CD4-positive, alpha-beta T cell treated with Interleukin-4 for 1 hour (primary cell): ENCODE measurements at regions not wholly inside any gene's neighbourhood (a gene's known extent, or its start where the extent isn't known, plus 50 kb on each side); places are given as distances from the start of the nearest gene placed in this dataset.

Source experiments
- DNase-seq, 2 donors: peaks; one replicate each; pipeline ENCODE4 v3.0.0-alpha.2; 2020 to 2022

DNA sequence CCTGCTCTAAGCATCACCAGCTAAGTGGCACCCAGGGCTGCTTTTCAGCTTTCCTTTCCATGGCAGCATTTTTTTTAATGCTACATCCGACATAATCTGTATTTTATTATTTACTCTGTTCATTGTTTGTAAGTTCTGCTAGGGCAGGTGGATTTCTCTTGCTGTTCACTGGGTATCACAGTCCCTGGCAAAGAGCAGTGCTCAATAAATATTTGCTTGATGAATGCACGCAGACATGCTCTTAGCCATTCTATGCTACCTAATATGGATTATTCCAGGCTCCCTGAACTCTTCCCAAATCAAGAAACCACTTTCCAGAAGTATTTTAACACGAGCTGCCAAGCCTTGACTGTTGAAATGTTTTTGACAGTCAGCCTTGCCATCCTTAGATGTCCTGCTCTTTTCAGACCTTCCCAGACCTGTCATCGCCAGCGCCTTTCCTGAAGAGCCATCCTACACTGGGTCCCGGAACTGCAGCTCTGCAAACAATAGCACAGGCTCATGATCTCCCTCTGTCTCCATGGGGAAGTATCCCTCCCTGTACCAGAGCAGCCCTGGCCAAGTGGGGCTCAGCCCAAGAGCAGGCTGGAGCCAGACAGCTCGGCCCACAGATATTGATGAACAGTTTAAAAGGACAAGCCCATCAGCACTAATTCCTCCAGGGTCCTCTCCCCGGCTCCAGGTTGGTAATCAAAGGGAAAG is 136.5 kb upstream of the CDH4 start:
- DNase-seq: no peak

DNA sequence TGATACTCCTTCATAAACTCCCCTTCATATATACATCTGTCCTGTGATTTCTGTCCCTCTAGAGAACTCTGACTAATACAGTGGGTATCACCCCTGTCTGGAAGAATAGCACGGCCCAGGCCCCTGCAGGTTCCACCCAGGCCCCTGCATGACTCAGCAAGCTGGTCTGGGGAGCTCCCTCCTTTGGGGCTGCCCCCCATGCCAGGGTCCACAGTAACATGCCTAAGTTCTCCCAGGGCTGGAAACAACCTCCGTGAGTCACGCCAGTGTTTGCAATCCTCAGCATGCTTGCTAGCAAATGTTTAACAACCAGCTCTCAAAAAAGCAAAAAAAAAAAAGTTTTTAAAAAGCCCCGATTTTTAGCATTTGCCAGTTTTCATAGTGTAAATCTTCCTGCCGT is 134.3 kb upstream of the CDH4 start:
- no peak for DNase-seq

DNA sequence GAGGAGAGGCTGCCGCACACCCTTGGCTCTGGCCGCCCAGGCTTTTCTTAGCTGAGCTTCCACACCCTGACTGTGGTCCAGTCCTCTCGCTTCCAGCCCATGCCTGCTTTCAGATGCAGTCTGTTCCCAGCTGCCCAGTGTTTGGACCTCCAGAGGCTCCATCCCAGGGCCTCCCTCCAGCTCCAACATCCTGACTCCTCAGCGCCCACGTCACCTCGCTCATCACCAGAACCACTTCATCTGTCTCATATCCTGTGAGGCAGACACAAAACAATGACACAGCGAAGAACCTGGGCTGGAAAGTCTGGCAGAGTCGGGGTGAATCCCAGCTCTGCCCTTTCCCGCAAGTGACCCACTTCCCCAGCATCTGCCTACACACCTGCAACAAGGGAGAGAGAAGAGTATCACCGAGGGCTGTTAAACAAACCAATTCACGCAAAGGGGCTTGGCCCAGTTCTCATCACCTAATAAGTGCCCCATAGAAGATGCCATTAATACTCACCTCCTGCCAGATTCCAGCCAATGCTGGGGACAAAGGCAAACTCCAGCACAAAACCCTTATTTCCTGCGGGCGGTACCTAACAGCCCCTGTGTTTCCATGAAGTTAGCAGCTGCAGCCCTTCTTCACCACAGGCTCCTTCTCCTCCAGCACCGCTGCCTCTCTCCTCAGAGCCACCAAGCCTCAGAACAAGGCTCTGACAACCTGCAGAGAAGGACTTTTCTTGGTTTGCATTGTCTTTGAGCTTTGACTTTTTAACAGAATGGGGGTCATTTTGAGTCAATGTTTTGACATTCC is 133.4 kb upstream of the CDH4 start:
- no peak for DNase-seq

DNA sequence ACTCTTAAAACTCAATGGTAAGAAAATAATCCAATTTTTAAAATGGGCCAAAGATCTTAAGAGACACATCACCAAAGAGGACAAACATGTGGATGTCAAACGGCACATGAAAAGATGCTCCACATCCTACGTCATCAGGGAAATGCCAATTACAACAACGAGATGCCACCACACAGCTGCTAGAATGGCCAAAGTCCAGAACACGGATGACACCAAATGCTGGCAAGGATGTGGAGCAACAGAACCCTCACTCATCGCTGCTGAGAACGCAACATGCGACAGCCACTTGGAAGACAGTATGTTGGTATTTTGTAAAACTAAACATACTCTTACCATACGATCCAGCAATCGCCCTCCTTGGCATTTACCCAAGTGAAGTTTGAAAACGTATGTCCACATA is 132.8 kb upstream of the CDH4 start:
- no peak for DNase-seq

DNA sequence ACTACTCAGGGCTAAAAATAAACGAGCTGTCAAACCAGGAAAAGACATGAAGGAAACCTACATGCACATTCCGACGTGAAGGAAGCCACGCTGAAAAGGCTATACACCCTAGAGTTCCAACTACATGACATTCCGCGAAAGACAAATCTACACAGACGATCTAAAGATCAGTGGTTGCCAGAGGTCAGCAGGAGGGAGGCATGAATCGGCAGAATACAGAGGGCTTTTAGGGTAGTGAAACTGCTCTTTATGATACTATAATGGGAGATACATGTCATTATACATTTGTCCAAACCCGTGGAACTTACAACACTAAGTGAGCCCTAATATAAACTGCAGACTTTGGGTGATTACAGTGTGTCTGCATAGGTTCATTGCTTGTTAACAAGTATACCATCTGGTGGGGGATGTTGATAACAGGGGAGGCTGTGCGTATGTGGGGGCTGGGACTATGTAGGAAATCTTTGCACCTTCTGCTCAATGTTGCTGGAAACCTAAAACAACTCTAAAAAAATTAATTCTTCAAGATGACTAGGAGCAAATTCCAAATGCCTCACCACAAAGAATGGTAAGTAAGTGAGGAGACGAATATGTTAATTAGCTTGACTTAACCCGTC is 132.2 kb upstream of the CDH4 start:
- no peak for DNase-seq

DNA sequence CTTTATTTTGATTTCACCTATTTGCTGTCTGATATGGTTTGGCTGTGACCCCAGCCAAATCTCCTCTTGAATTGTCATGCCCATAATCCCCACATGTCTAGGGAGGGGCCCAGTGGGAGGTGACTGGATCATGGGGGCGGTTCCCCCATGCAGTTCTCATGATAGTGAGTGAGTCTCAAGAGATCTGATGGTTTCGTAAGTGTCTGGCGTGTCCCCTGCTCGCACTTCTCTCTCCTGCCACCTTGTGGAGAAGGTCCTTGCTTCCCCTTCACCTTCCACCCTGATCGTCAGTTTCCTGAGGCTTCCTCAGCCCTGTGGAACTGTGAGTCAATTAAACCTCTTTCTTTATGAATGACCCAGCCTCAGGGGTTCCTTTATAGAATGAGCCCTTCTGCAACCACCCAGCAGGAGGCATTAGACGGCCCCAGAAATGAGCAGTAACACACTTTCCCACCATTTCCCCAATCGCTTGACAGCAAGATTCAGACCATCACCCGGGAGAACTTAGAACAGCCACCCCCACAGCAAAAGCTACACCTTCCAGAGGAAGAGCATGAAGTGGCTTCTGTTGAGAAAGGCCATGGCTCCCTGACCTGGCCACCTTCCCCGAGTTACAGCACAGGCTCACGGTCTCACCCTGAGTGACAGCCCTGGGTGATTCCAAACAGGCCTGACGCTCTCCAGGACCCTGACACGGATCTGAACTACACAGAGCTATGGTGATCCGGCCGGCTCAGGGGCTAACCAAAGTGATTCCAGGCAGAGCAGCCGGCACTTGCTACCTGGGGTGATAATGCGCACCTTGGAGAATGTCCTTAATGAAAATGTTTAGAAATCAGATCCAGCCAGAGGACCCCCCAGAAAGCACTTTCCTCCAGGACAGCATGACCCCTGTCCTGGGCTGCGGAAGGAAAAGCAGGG is 131.2 kb upstream of the CDH4 start:
- peak; percentile 29 to 40 for DNase-seq

DNA sequence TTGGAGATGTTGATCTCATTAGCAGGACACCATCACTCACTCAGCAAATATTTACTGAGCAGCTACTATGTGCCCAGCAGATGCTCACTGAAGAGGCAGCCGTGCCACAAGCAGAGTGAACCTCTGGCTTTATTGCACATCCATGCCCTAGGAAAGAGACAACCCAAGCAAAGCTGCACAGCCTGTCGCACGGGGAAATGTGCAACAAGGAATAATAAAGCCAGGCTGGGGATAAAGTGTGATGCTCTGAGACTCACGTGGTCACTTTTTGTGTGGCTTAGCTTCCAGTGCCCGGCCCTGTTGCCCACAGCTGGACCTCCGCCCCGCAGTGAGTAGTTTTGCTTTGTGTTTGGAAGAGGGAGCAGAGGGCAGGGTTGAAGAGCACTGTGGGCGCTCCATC is 130.4 kb upstream of the CDH4 start:
- no peak for DNase-seq

DNA sequence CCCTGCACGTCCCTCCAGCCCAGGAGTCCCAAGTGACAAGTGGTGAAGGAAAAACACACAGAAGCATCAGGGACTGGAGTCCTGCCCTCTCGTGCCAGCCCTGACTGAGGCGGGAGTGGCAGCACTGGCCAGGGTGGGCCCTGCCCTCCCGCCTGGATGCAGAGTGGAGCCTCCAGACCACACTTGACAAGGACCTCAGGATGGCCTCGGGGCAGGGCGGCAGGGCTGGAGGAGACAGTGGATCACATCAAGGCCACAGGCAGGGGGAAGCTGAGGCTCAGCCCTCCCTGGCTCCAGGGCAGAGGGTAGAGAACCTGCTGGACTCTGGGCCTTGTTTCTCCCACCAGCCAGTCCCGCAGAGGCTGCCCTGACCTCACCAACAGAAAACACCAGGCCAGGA is 128.8 kb upstream of the CDH4 start:
- no peak for DNase-seq

DNA sequence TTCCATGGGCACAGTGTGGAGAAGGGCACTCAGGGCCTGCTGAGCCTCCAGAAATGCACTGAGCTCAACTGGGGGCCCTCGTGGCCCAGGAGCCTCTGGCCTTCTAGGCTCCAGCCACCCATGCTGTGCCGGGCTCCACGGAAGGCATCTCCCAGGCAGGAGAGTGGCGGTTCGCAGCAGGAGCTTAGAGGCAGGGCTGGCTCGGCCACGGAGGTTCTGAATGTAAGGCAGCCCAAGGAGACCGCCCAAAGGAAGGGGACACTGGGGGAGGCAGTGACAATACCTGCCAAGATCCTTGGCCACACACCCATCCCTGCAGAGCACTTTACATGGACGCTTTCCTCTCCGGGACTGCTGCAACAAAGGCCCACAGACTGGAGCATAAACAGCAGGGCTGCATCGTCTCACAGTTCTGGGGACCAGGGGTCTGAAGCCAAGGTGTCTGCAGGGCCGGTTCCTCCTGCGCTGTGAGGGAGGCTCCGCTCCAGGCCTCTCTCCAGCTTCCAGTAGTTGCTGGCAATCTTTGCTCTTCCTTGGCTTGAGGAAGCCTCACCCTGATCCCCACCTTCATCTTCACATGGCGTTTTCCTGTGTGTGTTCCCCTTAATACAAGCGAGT is 128.2 kb upstream of the CDH4 start:
- no peak for DNase-seq

DNA sequence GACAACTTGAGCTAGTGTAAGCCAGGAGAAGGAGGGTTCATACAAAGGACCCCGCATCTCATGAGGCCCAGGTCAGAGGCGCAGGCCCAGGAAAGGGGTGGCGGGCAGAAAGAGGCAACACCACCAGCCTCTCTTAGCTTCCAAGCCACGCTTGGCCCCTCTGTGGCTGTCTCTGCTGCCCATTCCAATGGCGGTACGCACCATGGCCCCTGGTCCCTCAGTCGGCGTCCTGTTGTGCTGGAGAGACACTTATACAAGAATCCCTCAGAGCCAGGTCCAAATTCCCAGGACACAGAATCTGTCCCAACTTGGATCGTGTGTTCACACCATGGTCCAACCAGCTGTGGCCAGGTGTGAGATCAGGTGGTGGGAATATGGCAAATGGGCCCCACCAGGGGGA is 127.0 kb upstream of the CDH4 start:
- no peak for DNase-seq

DNA sequence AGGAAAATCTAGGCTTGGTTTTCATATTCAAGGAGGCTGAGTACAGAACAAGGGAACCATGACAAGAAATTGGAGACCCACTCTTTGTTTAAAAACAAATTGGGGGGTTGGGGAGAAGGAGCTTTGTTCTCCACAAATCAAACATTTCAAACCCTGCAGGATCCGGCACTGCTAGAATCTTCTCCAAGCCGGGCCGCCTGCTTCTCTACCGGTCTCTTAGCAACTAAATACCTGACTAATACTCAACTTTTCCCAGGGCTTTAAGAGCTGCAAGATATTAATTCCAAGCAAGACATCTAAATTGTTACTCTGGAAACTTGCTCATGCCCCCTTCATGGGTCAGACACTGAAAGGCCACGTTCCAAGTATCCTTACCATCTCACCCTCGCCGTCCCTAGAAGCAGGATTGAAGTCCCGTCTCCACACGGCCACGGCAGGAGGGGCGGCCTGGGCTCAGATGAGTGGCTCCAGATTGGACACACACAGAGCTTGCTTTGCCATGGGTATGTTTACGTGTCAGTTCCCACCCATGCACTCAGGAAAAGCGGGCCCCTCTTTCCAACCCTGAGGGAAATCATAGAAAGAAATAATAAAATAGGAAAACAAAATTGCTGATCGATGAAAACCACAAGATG is 126.4 kb upstream of the CDH4 start:
- DNase-seq: no peak

DNA sequence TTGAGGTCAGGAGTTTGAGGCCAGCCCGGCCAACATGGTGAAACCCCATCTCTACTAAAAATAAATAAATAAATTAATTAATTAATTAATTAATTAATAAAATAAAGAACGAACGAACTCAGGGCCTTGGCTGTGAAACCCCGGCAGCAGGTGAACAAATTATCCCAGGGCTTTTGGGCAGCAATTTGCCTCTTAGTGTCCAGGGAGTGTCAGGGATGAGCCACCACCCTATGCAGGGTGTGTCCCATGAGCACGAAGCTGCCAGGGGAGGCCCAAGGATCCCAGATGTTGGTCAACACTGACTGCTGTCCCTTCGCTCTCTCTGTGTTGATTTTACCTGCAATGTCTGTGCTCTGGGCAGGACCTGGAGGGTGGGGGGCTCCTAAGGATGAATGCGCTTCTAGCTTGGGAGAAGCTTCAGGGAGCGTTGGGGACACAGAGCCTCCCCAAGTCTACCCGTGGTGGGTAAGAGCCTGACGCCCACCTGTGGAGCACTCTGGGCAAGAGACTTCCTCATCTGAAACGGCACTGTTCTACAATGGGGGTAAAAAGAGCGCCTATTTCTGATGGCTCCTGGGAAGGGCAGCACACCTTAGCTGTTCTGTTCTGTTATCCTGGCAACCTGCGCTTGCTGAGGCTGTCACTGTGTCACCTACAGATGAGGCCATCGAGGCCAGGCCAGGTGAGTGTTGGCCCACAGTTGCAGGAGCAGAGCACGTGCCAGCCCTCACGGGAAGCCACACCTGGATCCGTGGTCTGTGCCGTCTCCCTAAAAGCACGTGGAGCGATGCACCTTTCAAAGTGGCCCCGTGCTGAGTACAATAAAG is 125.5 kb upstream of the CDH4 start:
- no peak for DNase-seq

DNA sequence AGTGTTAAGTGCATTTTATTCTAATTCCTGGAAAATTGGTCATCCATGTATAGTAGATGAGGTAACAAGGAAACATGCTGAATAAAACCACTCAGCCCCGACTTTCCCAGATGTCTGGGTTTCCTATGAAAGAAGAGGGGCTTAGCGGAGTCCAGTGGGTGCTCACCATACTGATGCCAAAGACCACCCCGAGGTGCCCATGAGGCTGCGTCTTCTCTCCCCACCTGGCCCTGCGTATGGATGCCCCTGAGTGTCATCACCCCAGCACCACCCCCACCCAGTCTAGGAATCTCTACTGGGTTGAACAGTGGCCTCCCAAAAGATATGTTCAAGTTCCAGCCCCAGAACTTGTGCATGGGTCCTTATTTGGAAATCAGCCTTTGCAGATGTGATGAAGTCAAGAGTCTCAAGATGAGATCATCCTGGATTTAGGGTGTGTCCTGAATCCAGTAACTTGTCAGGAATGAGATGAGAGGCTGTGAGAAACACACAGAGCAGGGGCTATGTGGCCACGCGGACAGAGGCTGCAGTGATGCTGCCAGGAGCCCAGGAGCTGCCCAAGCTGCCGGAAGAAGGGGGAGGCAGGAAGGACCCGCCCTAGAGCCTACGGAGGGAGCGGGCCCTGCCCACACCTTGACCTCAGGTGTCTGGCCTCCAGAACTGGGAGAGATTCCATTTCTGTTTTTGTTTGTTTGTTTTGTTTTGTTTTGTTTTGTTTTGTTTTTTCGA is 124.6 kb upstream of the CDH4 start:
- DNase-seq: no peak

DNA sequence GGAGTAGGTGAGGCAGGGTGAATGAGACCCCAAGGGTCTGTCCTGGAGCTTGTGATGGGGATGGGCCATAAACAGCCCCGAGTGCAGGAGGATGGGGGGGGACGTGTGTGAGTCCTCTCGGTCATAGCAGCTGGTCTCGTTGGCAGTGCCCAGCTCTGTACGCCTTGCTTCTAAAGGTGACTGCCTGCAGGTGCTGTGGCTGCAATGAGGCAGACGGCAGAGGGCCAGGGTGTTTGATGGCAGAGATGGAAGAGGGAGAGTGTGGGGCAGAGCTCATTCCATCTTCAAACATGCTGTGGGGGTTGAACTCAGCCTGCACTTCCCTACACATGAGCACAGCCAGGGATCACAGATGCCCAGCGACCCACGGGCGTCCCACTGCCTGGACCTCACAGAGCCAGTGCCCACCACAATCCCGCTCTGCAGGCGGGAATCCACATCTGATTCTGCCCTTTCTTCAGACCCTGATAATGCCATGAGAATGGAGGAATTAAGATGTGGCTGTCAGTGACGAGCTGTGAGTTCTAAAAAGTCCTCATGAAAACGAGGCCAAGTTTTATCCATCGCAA is 123.3 kb upstream of the CDH4 start:
- DNase-seq: no peak

DNA sequence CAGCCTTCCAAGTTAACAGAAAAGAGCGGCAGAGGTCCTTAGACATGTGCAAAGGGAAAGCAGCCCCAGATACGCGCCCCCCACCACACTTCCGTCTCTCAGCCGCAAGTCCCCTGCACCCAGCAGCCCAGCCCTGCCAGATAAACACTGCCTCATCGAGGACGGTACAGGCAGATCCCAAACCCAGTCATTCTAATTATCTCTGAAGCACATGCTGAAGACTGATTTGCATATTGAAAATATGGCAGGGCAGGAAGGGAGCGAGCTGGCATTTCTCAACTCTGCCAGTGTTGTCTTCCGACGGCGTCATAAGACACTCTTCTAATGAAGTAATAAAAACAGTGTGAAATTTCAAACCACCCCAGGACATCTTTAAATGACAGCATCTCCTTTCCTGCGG is 122.8 kb upstream of the CDH4 start:
- DNase-seq: no peak

DNA sequence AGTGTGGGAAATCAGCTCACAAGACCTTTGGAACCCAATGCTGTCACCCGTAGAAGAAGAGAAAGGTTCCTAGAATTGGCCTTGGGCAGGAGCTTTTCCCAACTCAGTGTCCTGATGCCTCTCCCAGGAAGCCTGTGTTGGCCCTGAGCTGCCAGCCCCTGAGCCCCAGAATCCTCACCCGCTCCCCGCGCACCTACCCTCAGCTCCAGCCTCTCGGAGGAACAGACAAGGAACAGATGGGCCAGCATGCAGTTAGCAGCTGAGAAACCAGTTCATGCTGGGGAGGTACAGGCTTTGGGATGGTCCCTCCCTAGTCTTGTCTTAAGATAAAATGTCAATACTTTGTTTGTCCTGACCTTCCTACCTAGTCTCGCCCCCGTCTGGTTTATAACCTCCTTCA is 121.9 kb upstream of the CDH4 start:
- DNase-seq: no peak

DNA sequence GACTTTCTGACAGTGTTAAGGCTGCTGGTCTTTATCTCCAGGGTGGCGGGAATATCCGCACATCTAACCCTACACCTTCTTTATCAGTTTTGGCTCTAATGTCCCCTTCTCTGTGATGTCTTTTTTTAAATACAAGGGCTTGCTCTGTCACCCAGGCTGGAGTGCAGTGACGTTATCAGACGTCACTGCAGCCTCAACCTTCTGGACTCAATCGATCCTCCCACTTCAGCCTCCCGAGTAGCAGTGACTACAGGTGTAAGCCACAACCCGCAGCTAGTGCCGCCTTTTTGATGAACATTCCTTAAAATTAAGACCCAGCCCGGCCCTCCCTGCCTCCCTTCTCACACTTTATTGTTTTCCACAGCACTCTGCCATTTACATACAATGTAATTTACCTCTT is 120.1 kb upstream of the CDH4 start:
- no peak for DNase-seq

DNA sequence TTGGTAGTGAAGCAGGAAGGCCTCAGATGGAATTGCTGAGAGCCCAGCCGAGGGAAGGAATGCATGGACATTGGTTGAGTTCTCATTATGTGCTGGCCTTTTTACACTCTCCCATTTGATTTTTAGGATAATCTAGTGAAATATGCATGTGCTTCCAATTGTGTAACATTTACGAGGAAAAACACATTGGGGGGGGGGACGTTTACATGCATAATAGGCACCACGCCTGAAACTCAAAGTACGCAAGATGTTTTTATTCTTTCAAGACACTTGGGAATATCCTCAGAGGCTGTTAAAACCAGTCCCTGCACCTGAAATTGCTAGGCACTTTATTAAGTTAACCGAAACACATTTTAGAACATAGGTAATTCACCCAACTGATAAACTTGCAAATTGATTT is 118.5 kb upstream of the CDH4 start:
- DNase-seq: no peak

DNA sequence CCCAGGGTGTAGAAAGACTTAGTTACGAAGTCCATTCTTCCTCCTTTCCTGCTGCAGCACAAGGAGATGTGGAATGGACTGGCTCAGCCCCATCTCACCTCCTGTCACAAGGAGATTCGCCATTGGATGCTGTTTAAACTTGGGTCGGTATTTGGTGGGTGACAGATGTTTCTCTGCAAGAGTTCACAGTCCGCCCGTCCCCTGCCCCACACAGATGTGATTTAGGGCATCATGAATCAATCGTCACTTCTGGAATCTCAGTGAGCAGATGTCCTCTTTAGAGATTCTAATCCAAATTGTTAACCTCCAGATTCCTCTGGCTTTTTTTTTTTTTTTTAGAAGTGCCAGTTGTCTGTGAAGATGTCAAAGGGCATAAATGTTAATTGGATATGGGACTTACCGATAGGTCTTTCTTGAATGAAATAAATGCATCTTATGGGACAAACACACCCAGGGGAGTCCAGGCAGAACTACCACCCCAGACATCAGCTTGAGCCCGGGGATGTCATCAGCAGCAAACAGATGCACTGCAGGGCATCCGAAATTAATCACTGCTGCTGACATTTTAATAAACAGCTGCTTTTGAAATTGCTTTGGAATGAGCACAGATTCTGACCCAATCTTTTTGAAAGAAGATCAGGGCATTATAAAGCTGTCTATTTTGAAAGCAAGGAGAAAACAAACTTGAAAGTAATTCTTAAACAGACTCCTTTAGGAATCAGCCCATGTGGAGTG is 117.6 kb upstream of the CDH4 start:
- no peak for DNase-seq
